ENCODE measurements at regions not wholly inside any gene's neighbourhood (a gene's known extent, or its start where the extent isn't known, plus 50 kb on each side); places are given as distances from the start of the nearest gene placed in this dataset.
"Not testable (repeated sequence)": the region's sequence is repeated elsewhere in the genome, so short reads cannot be mapped to it uniquely, and the experiment has no call there.

DNA sequence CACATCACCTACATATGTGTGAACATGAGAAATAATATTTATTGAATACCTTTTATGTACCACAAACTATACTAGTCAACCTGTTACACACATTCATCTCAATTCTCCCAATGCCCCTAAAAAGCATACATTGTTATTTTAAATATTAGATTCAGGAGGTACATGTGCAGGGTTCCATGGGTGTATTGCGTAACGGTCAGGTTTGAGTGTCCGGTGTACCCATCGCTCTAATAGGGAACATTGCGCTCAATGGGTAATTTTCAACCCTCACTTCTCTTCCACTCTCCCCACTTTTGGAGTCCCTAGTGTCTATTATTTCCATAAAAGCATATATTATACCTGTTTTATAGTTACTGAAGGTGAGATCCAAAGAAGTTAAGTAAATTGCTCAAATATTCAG is 82.0 kb downstream of the IFI44 start:
- intact Hi-C loops (cut with DNase I; ENCODE audit: low total_unique reads), result no loop called here
- TF ChIP-seq CTCF (IDR thresholded peaks at IDR 0.05), result no peak
- TF ChIP-seq POLR2A (IDR thresholded peaks at IDR 0.05), result no peak
- Histone ChIP-seq H3K27me3 (no peaks in the 10 kb centered on the region), H3K9me3 (no peaks in the 10 kb centered on the region), H3K27ac (no peak overlapping the region), H3K4me3 (no peak overlapping the region), H3K4me1 (no peaks in the 10 kb centered on the region), H3K36me3 (no peaks in the 10 kb centered on the region)
- no peak for DNase-seq

GRCh38 chr1:78737241-78737640 is 87.6 kb downstream of the IFI44 start:
- Histone ChIP-seq H3K4me1 (no peaks in the 10 kb centered on the region), H3K4me3 (no peak overlapping the region), H3K9me3 (no peaks in the 10 kb centered on the region), H3K36me3 (no peaks in the 10 kb centered on the region), H3K27me3 (no peaks in the 10 kb centered on the region), H3K27ac (no peak overlapping the region)
- no peak for DNase-seq
- TF ChIP-seq POLR2A (IDR thresholded peaks at IDR 0.05) (no peak), CTCF (IDR thresholded peaks at IDR 0.05) (no peak)
- intact Hi-C loops (cut with DNase I; ENCODE audit: low total_unique reads), result no loop called here

GRCh38 chr1:78743626-78744025 is 94.0 kb downstream of the IFI44 start:
- H3K36me3 ChIP-seq, result no peaks in the 10 kb centered on the region
- intact Hi-C loops (cut with DNase I; ENCODE audit: low total_unique reads), result no loop called here

DNA sequence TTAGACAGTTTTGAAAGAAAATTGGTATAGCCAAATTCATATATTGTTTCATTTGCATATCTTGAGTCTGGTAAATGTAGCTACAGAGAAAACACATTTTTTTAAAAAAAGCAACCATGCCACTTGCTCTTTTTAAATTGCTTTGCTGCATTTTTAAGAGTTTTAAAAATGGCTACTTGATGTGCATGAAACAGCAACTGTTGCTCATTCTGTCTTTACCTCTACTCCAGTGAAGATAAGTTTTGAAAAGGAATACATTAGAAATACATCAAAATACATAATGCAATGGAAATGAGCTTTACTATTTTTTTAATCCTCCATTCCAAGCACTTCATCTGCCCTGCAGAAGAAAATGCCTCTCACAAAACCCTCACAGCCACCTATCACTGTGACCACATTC is 95.5 kb downstream of the IFI44 start:
- Histone ChIP-seq H3K4me1 (no peaks in the 10 kb centered on the region), H3K9me3 (no peaks in the 10 kb centered on the region), H3K4me3 (no peak overlapping the region), H3K36me3 (no peaks in the 10 kb centered on the region), H3K27me3 (no peaks in the 10 kb centered on the region), H3K27ac (no peak overlapping the region)
- intact Hi-C loops (cut with DNase I; ENCODE audit: low total_unique reads), result no loop called here
- DNase-seq, result no peak
- TF ChIP-seq CTCF (IDR thresholded peaks at IDR 0.05) (no peak), POLR2A (IDR thresholded peaks at IDR 0.05) (no peak)

More at GRCh38 chr1:78743626-78744025, 94.0 kb downstream of the IFI44 start:
- no peaks in the 10 kb centered on the region for H3K27me3 ChIP-seq
- H3K4me1 ChIP-seq, result no peaks in the 10 kb centered on the region
- no peak for DNase-seq
- TF ChIP-seq CTCF (IDR thresholded peaks at IDR 0.05) (no peak), POLR2A (IDR thresholded peaks at IDR 0.05) (no peak)
- H3K4me3 ChIP-seq, result no peak overlapping the region
- no peak overlapping the region for H3K27ac ChIP-seq
- no peaks in the 10 kb centered on the region for H3K9me3 ChIP-seq

DNA sequence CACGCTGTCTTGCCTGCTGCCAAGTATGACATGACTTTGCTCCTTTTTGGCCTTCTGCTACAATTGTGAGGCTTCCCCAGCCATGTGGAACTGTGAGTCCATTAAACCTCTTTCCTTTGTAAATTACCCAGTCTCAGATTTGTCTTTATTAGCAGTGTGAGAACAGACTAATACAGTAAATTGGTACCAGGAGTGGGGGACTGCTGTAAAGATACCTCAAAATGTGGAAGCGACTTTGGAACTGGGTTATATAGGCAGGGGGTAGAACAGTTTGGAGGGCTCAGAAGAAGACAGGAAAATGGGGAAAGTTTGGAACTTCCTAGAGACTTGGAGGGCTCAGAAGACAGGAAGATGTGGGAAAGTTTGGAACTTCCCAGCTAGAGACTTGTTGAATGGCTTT is 104.0 kb downstream of the IFI44 start:
- H3K36me3 ChIP-seq; H3K4me1 ChIP-seq; DNase-seq; H3K9me3 ChIP-seq; H3K4me3 ChIP-seq; H3K27me3 ChIP-seq; intact Hi-C loops (cut with DNase I; ENCODE audit: low total_unique reads); H3K27ac ChIP-seq: not testable (repeated sequence)

- H3K4me3 ChIP-seq, result no peak overlapping the region
- H3K27ac ChIP-seq, result no peak overlapping the region
- intact Hi-C loops (cut with DNase I; ENCODE audit: low total_unique reads), result no loop called here
Observed at GRCh38 chr1:78755986-78756385, 106.4 kb downstream of the IFI44 start.

More at GRCh38 chr1:78755986-78756385, 106.4 kb downstream of the IFI44 start:
- no peaks in the 10 kb centered on the region for H3K36me3 ChIP-seq
- no peaks in the 10 kb centered on the region for H3K4me1 ChIP-seq
- no peak for TF ChIP-seq POLR2A (IDR thresholded peaks at IDR 0.05)
- TF ChIP-seq CTCF (IDR thresholded peaks at IDR 0.05), result no peak
- no peaks in the 10 kb centered on the region for H3K27me3 ChIP-seq
- no peaks in the 10 kb centered on the region for H3K9me3 ChIP-seq
- DNase-seq, result no peak

All from uterus (tissue), 3 donors.